Effector memory CD4-positive, alpha-beta T cell (primary cell): ENCODE measurements at regions not wholly inside any gene's neighbourhood (a gene's known extent, or its start where the extent isn't known, plus 50 kb on each side); places are given as distances from the start of the nearest gene placed in this dataset.
"Not testable (repeated sequence)": the region's sequence is repeated elsewhere in the genome, so short reads cannot be mapped to it uniquely, and the experiment has no call there.

Experiments used
- DNase-seq, 3 donors: peaks; one replicate each; pipeline ENCODE4 v3.0.0-alpha.2; 2020
- H3K27ac ChIP-seq: 2 replicates; pipeline ENCODE4 v1.7.0; 2013; ENCODE audit warnings: mild to moderate bottlenecking, low read length, moderate library complexity; ENCODE audit not compliant: insufficient read depth, poor library complexity, severe bottlenecking
- H3K27me3 ChIP-seq: replicated peaks from 2 replicates; pipeline ENCODE4 v1.7.0; 2013; ENCODE audit warnings: mild to moderate bottlenecking, low read length; ENCODE audit not compliant: insufficient read depth, control insufficient read depth, poor library complexity, severe bottlenecking
- H3K36me3 ChIP-seq: 2 replicates; pipeline ENCODE4 v1.7.0; 2013; ENCODE audit warnings: mild to moderate bottlenecking, low read length, moderate library complexity; ENCODE audit not compliant: control insufficient read depth, insufficient read depth
- H3K4me1 ChIP-seq: 2 replicates; pipeline ENCODE4 v1.7.0; 2013; ENCODE audit warnings: low read length, mild to moderate bottlenecking; ENCODE audit not compliant: control insufficient read depth, insufficient read depth, poor library complexity, severe bottlenecking
- H3K4me3 ChIP-seq: 2 replicates; pipeline ENCODE4 v1.7.0; 2013; ENCODE audit warnings: low read length, low read depth, mild to moderate bottlenecking; ENCODE audit not compliant: insufficient read depth, poor library complexity, severe bottlenecking
- H3K9me3 ChIP-seq: 2 replicates; pipeline ENCODE4 v1.7.0; 2013; ENCODE audit warnings: mild to moderate bottlenecking, low read length, moderate library complexity; ENCODE audit not compliant: control insufficient read depth

GRCh38 chr7:106570948-106571418 is 90.0 kb downstream of the CCDC71L start:
- Histone ChIP-seq H3K36me3 (no peaks in the 10 kb centered on the region), H3K27ac (no peak overlapping the region), H3K27me3 (no peaks in the 10 kb centered on the region), H3K9me3 (no peaks in the 10 kb centered on the region), H3K4me1 (no peaks in the 10 kb centered on the region), H3K4me3 (no peak overlapping the region)
- DNase-seq = no peak

GRCh38 chr7:106570146-106570545 is 90.8 kb downstream of the CCDC71L start:
- Histone ChIP-seq H3K36me3 (no peaks in the 10 kb centered on the region), H3K4me1 (no peaks in the 10 kb centered on the region), H3K27me3 (no peaks in the 10 kb centered on the region), H3K9me3 (no peaks in the 10 kb centered on the region), H3K4me3 (no peak overlapping the region), H3K27ac (no peak overlapping the region)
- no peak for DNase-seq

DNA sequence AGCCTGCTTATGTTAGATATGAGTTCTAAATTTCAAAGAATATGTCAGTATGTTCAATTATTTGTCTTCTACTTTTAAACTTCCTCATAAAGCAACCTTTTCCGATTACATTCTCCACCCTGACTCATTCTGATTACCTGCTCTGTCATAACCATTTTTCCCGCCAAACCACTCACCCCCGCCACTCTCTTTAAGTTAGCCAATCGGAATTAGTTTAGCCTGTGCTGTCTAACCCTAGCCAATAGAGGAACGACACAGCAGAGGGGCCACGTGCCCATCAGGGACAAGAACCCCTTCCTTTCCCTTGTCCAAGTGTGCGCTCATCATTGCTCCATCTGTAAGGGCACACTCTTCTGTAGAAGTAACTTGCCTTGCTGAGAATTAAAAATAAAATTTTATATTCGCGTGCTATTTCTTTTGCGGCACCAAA is 91.4 kb downstream of the CCDC71L start:
- Histone ChIP-seq H3K27ac (no peak overlapping the region), H3K4me3 (no peak overlapping the region), H3K36me3 (no peaks in the 10 kb centered on the region), H3K27me3 (no peaks in the 10 kb centered on the region), H3K4me1 (no peaks in the 10 kb centered on the region), H3K9me3 (no peaks in the 10 kb centered on the region)
- DNase-seq = no peak

DNA sequence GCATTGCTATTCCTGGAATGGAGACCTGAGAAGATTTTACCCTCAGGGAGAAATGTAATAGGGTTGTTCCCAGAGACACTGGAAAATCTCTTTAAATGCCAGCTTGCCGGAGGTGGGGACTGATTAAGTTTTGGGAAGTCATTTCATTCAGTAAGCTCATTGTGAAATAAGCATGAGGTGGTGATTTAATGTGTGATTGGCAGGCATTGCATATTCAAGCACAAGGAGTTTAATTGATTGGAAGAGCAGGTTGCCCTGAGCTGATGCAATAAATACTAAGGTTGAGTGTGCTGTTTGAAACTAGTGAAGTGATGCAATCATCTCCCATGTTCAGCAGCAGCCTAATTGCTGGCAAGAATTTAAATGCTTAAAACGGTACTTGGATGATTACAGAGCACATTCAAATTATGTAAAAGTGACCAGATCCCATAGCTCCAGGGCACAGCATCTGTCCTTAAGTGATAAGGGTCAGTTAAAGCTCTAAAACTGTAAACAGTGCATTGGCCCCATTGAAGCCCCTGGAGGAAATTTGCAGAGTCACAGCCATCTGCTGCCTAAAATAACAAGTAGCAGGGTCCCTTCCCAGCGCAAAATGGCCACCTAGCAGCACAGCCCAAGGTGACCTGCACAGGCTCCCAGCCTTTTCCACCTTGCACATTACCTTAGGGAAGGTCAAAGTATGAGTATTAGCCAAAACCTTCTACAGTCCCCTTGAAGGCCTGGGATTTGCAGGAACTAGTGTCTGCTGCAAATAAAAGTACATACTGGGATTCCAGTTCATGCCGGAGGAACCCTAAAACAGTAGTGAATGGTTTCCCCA is 92.1 kb downstream of the CCDC71L start:
- no peak overlapping the region for H3K27ac ChIP-seq
- no peaks in the 10 kb centered on the region for H3K36me3 ChIP-seq
- H3K4me3 ChIP-seq = no peak overlapping the region
- H3K27me3 ChIP-seq = no peaks in the 10 kb centered on the region
- DNase-seq = no peak
- no peaks in the 10 kb centered on the region for H3K9me3 ChIP-seq
- no peaks in the 10 kb centered on the region for H3K4me1 ChIP-seq

GRCh38 chr7:106568002-106568679 is 92.8 kb downstream of the CCDC71L start:
- no peak for DNase-seq
- Histone ChIP-seq H3K36me3 (no peaks in the 10 kb centered on the region), H3K27me3 (no peaks in the 10 kb centered on the region), H3K4me1 (no peaks in the 10 kb centered on the region), H3K9me3 (no peaks in the 10 kb centered on the region), H3K27ac (no peak overlapping the region), H3K4me3 (no peak overlapping the region)

DNA sequence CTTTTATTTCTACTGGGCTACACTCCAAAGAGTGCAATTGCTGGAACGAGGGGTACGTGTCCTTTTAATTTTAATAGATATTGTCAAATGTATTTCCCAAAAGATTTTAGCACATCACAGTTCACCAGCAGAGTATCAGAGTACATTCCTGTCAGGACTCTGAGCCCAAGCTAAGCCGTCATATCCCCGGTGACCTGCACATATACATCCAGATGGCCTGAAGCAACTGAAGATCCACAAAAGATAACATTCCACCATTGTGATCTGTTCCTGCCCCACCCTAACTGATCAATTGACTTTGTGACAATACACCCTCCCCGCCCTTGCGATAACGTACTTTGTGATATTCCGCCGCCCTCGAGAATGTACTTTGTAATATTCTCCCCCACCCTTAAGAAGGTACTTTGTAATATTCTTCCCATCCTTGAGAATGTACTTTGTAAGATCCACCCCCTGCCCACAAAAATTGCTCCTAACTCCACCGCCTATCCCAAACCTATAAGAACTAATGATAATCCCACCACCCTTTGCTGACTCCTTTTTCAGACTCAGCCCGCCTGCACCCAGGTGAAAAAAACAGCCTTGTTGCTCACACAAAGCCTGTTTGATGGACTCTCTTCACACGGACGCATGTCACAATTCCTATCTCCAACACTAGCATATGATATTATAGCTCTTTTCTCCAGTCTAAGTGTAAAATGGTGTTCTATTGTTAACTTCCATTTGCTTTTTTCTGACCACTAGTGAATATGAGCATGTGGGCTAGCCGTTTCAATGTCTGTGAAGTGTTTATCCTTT is 93.6 kb downstream of the CCDC71L start:
- not testable (repeated sequence) for H3K9me3 ChIP-seq, H3K27me3 ChIP-seq, H3K4me3 ChIP-seq, H3K4me1 ChIP-seq, H3K36me3 ChIP-seq, DNase-seq, H3K27ac ChIP-seq

DNA sequence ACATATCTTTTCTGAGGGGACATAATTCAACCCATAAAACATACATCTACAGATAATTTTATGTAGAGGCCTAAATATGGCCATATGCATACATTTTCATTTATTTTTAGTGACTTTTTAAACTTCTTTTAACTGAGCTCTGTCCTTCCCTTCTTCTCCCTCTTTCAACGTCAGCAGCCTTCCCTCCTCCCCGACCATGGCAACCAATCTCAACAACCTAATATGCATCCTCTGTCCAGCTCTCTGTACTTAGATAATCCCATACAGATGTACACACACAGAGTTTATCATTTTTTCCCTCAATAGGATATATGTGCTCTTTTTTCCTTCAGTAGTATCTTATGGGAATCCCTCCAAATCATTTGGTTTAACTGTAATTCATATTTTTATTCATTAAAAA is 94.3 kb downstream of the CCDC71L start:
- Histone ChIP-seq H3K27ac (no peak overlapping the region), H3K27me3 (no peaks in the 10 kb centered on the region), H3K9me3 (no peaks in the 10 kb centered on the region), H3K4me1 (no peaks in the 10 kb centered on the region), H3K4me3 (no peak overlapping the region), H3K36me3 (no peaks in the 10 kb centered on the region)
- DNase-seq = no peak

DNA sequence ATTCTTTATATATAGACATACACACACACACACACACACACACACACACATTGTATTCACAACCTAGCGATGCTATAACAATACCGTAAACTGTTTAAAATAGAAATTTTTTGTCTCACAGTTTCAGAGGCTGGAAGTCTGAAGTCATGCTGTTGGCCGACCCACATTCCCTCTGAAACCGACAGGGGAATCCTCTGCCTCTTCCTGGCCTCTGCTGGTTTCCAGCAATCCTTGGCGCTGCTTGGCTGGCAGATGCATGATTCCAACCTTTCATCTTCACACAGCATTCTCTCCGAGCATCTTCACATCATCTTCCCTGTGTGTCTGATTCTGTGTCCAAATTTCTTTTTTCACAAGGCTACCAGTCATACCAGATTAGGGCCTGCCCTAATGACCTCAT is 94.8 kb downstream of the CCDC71L start:
- no peaks in the 10 kb centered on the region for H3K9me3 ChIP-seq
- H3K27ac ChIP-seq = no peak overlapping the region
- H3K4me1 ChIP-seq = no peaks in the 10 kb centered on the region
- DNase-seq = no peak
- H3K4me3 ChIP-seq = no peak overlapping the region
- H3K36me3 ChIP-seq = no peaks in the 10 kb centered on the region
- no peaks in the 10 kb centered on the region for H3K27me3 ChIP-seq

DNA sequence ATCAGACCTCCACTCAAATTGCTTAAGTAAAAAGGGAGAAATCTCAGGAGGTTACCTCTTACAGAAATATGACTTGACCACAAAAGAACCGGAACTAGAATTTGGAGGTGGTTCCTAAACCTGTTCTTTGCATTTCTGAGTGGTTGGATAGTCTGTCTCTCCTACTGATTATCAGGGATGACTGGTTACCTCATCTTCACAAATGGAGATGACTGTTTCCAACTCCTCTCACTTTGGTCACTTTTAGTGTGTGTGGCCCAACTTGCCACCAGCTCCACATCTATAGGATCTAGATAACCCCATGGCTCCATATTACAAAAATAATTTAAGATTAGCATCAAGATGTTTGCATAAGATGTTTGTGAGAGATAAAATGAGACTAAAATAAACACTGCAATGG is 95.5 kb downstream of the CCDC71L start:
- H3K9me3 ChIP-seq = no peaks in the 10 kb centered on the region
- H3K27ac ChIP-seq = no peak overlapping the region
- H3K36me3 ChIP-seq = no peaks in the 10 kb centered on the region
- no peak overlapping the region for H3K4me3 ChIP-seq
- no peak for DNase-seq
- H3K27me3 ChIP-seq = no peaks in the 10 kb centered on the region
- H3K4me1 ChIP-seq = no peaks in the 10 kb centered on the region
